Gastrocnemius medialis (tissue), 4 donors: ENCODE measurements at regions not wholly inside any gene's neighbourhood (a gene's known extent, or its start where the extent isn't known, plus 50 kb on each side); places are given as distances from the start of the nearest gene placed in this dataset.
"Not testable (repeated sequence)": the region's sequence is repeated elsewhere in the genome, so short reads cannot be mapped to it uniquely, and the experiment has no call there.

Experiments used
- ATAC-seq, 2 donors: fragments of 150-250 bp; one replicate each; pipeline ENCODE4 v1.9.1; 2016
- DNase-seq, 2 donors: peaks; one replicate each; pipeline ENCODE4 v3.0.0-alpha.2; 2019
- H3K27ac ChIP-seq, 4 donors: fragments of 200-600 bp; sonication (generic); 1 replicate in 1 of 4; 2 replicates in 3 of 4; pipeline ENCODE4 v1.5.1; 2016 to 2018; ENCODE audit warnings: mild to moderate bottlenecking in 2 of 4, moderate library complexity in 1 of 4
- H3K27me3 ChIP-seq, 3 donors: fragments of 200-600 bp; sonication (generic) in 2 of 3; 1 replicate in 1 of 3; 2 replicates in 2 of 3; pipeline versions ENCODE4 v1.5.1 to v1.6.0; 2016 to 2019; ENCODE audit warnings: mild to moderate bottlenecking in 1 of 3, moderate library complexity in 1 of 3
- H3K36me3 ChIP-seq, 2 donors: fragments of 200-600 bp; sonication (generic) in 1 of 2; one replicate each; pipeline ENCODE4 v1.5.1; 2017 to 2018
- H3K4me1 ChIP-seq, 2 donors: fragments of 200-600 bp; sonication (generic) in 1 of 2; one replicate each; pipeline ENCODE4 v1.5.1; 2016 to 2017; ENCODE audit warnings: mild to moderate bottlenecking in 2 of 2
- H3K4me3 ChIP-seq, 4 donors: fragments of 200-600 bp; sonication (generic) in 3 of 4; 1 replicate in 1 of 4; 2 replicates in 3 of 4; pipeline ENCODE4 v1.5.1; 2016 to 2019; ENCODE audit warnings: mild to moderate bottlenecking in 2 of 4
- H3K9me3 ChIP-seq, 3 donors: fragments of 200-600 bp; sonication (generic) in 2 of 3; 1 replicate in 1 of 3; 2 replicates in 2 of 3; pipeline ENCODE4 v1.5.1; 2016 to 2019
- CTCF ChIP-seq, 5 experiments: fragments of 450-650 bp in 3 of 5; fragments of 200-600 bp in 2 of 5; sonication (generic) in 2 of 5; IDR thresholded peaks in 4 of 5; conservative IDR thresholded peaks in 1 of 5; 1 replicate in 4 of 5; 2 replicates in 1 of 5; pipeline ENCODE4 v1.5.1; 2016 to 2019; ENCODE audit warnings: antibody characterized with exemption in 5 of 5, mild to moderate bottlenecking in 3 of 5, moderate library complexity in 3 of 5
- POLR2A ChIP-seq, 2 donors: fragments of 450-650 bp; IDR thresholded peaks; one replicate each; pipeline ENCODE4 v1.6.1; 2017; ENCODE audit warnings: antibody characterized with exemption in 2 of 2, mild to moderate bottlenecking in 2 of 2, moderate library complexity in 2 of 2
- in situ Hi-C, 4 donors: fragments of 200-750 bp; cut with MboI; loops; one replicate each; pipeline versions ENCODE4 v1.15.0 to v1.8.0; 2017; ENCODE audit warnings: low sequenced_read_pairs in 4 of 4
- intact Hi-C: fragments of 100-400 bp; cut with DNase I; formaldehyde crosslinking; loops from one replicate; pipeline ENCODE4 v1.15.1; 2023; ENCODE audit warnings: low total_unique reads

GRCh38 chr5:126677121-126677520 is 76.4 kb downstream of the PHAX start:
- intact Hi-C loops, result loop anchor here (5.0 kb wide), 1 partner anchor 130 kb away; no protein-coding TSS in a partner anchor
- DNase-seq (no peak), ATAC-seq (no peak)
- no peaks in the 10 kb centered on the region for H3K9me3 ChIP-seq
- in situ Hi-C loops, result loop anchor here (5.0 to 10.0 kb wide), 2 partner anchors 105 to 108 kb away; no protein-coding TSS in a partner anchor
- no peaks in the 10 kb centered on the region for H3K36me3 ChIP-seq
- no peak overlapping the region for H3K4me3 ChIP-seq
- H3K4me1 ChIP-seq, result no peaks in the 10 kb centered on the region
- TF ChIP-seq CTCF (IDR thresholded peaks at IDR 0.05 in 4 of 5, conservative IDR thresholded peaks at IDR 0.05 in 1 of 5) (no peak), POLR2A (IDR thresholded peaks at IDR 0.05) (no peak)
- H3K27ac ChIP-seq, result no peak overlapping the region
- H3K27me3 ChIP-seq, result no peaks in the 10 kb centered on the region

- TF ChIP-seq POLR2A (IDR thresholded peaks at IDR 0.05), result no peak
- no peak for TF ChIP-seq CTCF (IDR thresholded peaks at IDR 0.05 in 4 of 5, conservative IDR thresholded peaks at IDR 0.05 in 1 of 5)
- Histone ChIP-seq H3K36me3 (no peaks in the 10 kb centered on the region), H3K27me3 (peaks cover 0 to 2% (median 0%) of the 10 kb centered on the region in 3 donors), H3K9me3 (no peaks in the 10 kb centered on the region), H3K27ac (no peak overlapping the region), H3K4me1 (no peaks in the 10 kb centered on the region), H3K4me3 (no peak overlapping the region)
- no peak for DNase-seq
- no peak for ATAC-seq
- intact Hi-C loops (no loop called here), in situ Hi-C loops (no loop called here)
Measured at GRCh38 chr5:126680191-126680817, 79.6 kb downstream of the PHAX start.

- H3K27me3 ChIP-seq, H3K27ac ChIP-seq, ATAC-seq, H3K4me1 ChIP-seq, H3K36me3 ChIP-seq, in situ Hi-C loops, DNase-seq, intact Hi-C loops, H3K9me3 ChIP-seq, H3K4me3 ChIP-seq: not testable (repeated sequence)
Measured at GRCh38 chr5:126681314-126681713, 80.6 kb downstream of the PHAX start.

- intact Hi-C loops, result no loop called here
- ATAC-seq (no peak), DNase-seq (no peak)
- Histone ChIP-seq H3K27ac (no peak overlapping the region), H3K27me3 (peaks cover 0 to 2% (median 0%) of the 10 kb centered on the region in 3 donors), H3K36me3 (no peaks in the 10 kb centered on the region), H3K4me1 (no peaks in the 10 kb centered on the region), H3K4me3 (no peak overlapping the region), H3K9me3 (no peaks in the 10 kb centered on the region)
- no peak for TF ChIP-seq POLR2A (IDR thresholded peaks at IDR 0.05)
- no peak for TF ChIP-seq CTCF (IDR thresholded peaks at IDR 0.05 in 4 of 5, conservative IDR thresholded peaks at IDR 0.05 in 1 of 5)
- in situ Hi-C loops, result no loop called here
Measured at GRCh38 chr5:126681970-126682369, 81.2 kb downstream of the PHAX start.

GRCh38 chr5:126682856-126683255 is 82.1 kb downstream of the PHAX start:
- in situ Hi-C loops, result no loop called here
- intact Hi-C loops, result no loop called here

More at GRCh38 chr5:126682856-126683255, 82.1 kb downstream of the PHAX start:
- no peaks in the 10 kb centered on the region for H3K4me1 ChIP-seq
- no peak for ATAC-seq
- H3K9me3 ChIP-seq, result no peaks in the 10 kb centered on the region
- peaks cover 0 to 2% (median 0%) of the 10 kb centered on the region in 3 donors for H3K27me3 ChIP-seq
- H3K4me3 ChIP-seq, result no peak overlapping the region
- TF ChIP-seq POLR2A (IDR thresholded peaks at IDR 0.05) (no peak), CTCF (IDR thresholded peaks at IDR 0.05 in 4 of 5, conservative IDR thresholded peaks at IDR 0.05 in 1 of 5) (no peak)
- H3K36me3 ChIP-seq, result no peaks in the 10 kb centered on the region
- DNase-seq, result no peak
- no peak overlapping the region for H3K27ac ChIP-seq
